AG09309 (cell line): ENCODE measurements at regions not wholly inside any gene's neighbourhood (a gene's known extent, or its start where the extent isn't known, plus 50 kb on each side); places are given as distances from the start of the nearest gene placed in this dataset.

ENCODE experiments used
- DNase-seq: peaks from one replicate; pipeline ENCODE4 v3.0.0-alpha.2; 2010; ENCODE audit warnings: low read depth
- H3K4me3 ChIP-seq: 2 replicates; pipeline ENCODE4 v1.5.1; 2011; ENCODE audit warnings: mild to moderate bottlenecking, low read depth, low read length, moderate library complexity; ENCODE audit not compliant: control insufficient read depth
- TF ChIP-seq, protein P1 (sequence below): IDR thresholded peaks from 2 replicates; pipeline ENCODE4 v1.5.1; 2011; ENCODE audit warnings: mild to moderate bottlenecking, low read depth, low read length, inconsistent platforms; ENCODE audit not compliant: insufficient read depth, control insufficient read depth; ENCODE audit errors: missing control alignments

DNA sequence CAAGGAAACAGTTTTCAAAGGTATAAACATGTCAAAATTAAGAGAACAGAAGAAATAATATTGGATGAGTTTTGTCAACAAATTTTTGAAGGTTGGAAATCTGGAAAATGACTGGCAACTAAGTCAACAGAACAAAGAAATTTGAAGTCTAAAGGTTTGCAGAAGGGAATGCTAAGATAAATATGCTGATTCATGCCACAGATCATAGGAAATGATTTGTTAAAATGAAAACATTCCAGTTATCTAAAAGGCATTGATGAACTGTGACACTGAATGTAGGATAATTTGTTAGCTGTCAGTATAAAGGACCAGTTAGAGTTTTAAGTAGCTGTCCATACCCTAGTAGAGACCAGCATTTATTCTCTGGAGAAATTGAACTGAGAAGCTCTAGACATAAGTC lies 157.9 kb upstream of the CHRM3 start:
- TF ChIP-seq, protein P1, sequence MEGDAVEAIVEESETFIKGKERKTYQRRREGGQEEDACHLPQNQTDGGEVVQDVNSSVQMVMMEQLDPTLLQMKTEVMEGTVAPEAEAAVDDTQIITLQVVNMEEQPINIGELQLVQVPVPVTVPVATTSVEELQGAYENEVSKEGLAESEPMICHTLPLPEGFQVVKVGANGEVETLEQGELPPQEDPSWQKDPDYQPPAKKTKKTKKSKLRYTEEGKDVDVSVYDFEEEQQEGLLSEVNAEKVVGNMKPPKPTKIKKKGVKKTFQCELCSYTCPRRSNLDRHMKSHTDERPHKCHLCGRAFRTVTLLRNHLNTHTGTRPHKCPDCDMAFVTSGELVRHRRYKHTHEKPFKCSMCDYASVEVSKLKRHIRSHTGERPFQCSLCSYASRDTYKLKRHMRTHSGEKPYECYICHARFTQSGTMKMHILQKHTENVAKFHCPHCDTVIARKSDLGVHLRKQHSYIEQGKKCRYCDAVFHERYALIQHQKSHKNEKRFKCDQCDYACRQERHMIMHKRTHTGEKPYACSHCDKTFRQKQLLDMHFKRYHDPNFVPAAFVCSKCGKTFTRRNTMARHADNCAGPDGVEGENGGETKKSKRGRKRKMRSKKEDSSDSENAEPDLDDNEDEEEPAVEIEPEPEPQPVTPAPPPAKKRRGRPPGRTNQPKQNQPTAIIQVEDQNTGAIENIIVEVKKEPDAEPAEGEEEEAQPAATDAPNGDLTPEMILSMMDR, result no peak

DNA sequence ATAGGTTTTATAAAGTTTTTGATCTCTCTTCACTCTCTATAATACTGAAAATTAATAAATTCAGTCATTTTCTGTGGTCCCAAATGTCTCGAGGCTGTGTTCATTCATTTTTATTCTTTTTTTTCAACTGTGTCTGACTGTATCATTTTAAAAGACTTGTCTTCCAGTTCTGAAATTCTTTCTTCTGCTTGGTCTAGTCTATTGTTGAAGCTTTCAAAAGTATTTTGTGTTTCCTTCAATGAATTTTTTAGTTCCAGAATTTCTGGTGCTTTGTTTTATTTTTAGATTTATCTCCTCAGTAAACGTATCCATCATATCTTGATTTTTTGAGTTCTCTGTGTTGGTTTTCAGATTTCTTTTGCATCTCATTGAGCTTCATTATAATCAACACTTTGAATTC lies 161.0 kb upstream of the CHRM3 start:
- no peak for DNase-seq
- H3K4me3 ChIP-seq, result no peak overlapping the region
- TF ChIP-seq, protein P1, result no peak

More for the DNA sequence above, 157.9 kb upstream of the CHRM3 start:
- DNase-seq, result no peak
- H3K4me3 ChIP-seq, result no peak overlapping the region

DNA sequence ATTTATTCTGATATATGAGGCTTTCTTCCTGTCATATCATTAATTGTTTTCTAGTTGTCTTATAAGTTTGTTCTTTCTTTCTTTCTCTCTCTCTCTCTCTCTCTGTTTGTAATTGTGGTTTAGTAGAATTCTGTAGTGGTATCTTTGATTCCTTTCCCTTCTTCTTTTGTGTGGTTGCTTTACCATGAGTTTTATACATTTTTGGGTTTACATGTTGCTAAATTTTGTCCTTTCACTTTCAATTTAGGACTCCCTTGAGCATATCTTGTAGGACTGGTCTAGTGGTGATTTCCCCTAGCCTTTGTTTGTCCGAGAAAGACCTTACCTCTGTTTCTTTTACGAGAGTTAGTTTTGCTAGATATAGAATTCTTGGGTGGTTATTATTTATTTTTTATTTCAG lies 162.3 kb upstream of the CHRM3 start:
- H3K4me3 ChIP-seq, result no peak overlapping the region
- DNase-seq, result no peak

DNA sequence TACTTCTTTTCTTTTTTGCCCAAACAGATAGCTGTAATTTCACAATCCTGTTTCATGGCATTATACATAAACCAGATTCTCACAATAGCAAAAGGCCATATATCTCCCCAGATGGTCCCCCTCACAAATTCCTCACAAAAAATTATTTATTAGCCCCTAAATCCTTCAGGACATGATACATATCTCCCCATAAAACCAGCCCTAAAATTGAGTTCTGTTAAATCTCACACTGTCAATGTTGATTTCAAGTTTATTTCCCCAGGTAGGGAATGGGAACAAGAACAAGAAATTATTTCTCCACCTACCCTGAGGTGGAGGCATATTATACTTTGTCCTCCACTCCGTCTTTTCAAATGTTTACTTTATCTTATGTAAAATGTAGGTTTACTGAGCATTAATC lies 163.4 kb upstream of the CHRM3 start:
- no peak for DNase-seq
- TF ChIP-seq, protein P1, result no peak
- H3K4me3 ChIP-seq, result no peak overlapping the region

More for the DNA sequence above, 162.3 kb upstream of the CHRM3 start:
- TF ChIP-seq, protein P1, result no peak

DNA sequence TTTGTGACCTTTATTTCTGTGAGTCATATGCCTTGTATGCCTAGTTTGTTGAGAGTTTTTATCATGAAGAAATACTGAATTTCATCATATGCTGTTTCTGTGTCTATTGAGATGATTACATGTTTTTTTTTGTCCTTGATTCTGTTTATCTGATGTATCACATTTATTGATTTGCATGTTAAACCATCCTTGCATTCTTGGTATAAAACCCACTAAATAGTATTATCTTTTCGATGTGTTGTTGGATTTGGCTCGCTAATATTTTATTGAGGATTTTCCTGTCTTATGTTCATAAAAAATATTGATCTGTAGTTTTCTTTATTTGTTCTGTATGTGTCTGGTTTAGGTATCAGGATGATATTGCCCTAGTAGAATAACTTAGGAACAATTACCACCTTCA lies 164.7 kb upstream of the CHRM3 start:
- no peak overlapping the region for H3K4me3 ChIP-seq
- TF ChIP-seq, protein P1, result no peak
- no peak for DNase-seq

DNA sequence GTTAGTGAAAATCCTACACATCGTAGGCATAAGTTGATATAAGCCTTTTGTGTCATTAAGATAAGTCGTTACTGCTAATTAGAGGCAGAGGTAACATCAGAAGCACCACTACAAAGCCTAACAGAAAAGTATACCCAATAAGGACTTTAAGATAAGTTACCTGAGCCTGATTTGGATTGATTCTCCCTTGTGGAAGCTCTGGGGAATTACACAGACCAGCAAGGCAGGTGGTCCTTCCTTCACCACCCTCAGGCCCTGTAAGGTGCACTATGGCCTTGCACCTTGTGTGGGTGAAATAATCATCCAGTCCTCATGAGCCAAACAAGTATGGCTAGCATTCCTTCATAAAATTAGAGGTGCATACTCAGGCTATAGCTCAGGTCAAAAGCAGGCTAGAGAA lies 166.7 kb upstream of the CHRM3 start:
- TF ChIP-seq, protein P1, result no peak
- no peak overlapping the region for H3K4me3 ChIP-seq

DNA sequence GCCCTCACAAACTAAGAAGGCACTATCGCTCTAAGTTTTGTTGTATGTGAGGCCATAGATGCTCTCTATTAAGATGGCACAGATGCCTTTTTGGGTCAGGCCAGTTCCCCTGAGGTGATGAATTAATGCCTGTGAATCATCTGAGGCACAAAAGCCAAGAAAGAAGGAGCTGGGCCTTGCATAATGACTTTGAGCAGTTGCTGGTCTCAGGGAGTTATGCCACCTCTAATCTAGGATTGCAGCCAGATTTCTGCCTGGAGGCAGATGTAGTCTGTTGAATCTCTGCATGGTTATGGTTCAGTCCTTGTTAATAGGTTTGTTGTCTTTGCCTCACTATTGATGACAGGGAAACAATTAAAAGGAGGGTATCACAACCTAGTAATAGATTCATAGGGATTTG lies 168.1 kb upstream of the CHRM3 start:
- TF ChIP-seq, protein P1, result no peak
- no peak overlapping the region for H3K4me3 ChIP-seq
- DNase-seq, result no peak

More for the DNA sequence above, 166.7 kb upstream of the CHRM3 start:
- no peak for DNase-seq
